Neutrophil (primary cell): ENCODE measurements at regions not wholly inside any gene's neighbourhood (a gene's known extent, or its start where the extent isn't known, plus 50 kb on each side); places are given as distances from the start of the nearest gene placed in this dataset.

ENCODE experiments used
- H3K27ac ChIP-seq: fragments of 200-600 bp; sonication (generic); 2 replicates; pipeline ENCODE4 v1.5.1; 2016; ENCODE audit warnings: mild to moderate bottlenecking, moderate library complexity
- H3K27me3 ChIP-seq: fragments of 200-600 bp; sonication (generic); 2 replicates; pipeline ENCODE4 v1.6.0; 2016; ENCODE audit warnings: mild to moderate bottlenecking
- H3K36me3 ChIP-seq: fragments of 200-600 bp; sonication (generic); 2 replicates; pipeline ENCODE4 v1.5.1; 2017
- H3K4me1 ChIP-seq, 2 experiments: fragments of 200-600 bp in 1 of 2; sonication (generic) in 1 of 2; 1 replicate in 1 of 2; 2 replicates in 1 of 2; pipeline versions ENCODE4 v1.5.1 to v1.6.1; 2013 to 2016; ENCODE audit warnings: low read depth in 1 of 2, low read length in 1 of 2, mild to moderate bottlenecking in 1 of 2, moderate library complexity in 1 of 2; ENCODE audit not compliant: control insufficient read depth in 1 of 2, insufficient read depth in 1 of 2
- H3K4me3 ChIP-seq, 2 experiments: fragments of 200-600 bp in 1 of 2; sonication (generic) in 1 of 2; 1 replicate in 1 of 2; 2 replicates in 1 of 2; pipeline ENCODE4 v1.5.1; 2013 to 2016; ENCODE audit warnings: low read depth in 1 of 2, low read length in 1 of 2, mild to moderate bottlenecking in 1 of 2, moderate library complexity in 1 of 2
- H3K9me3 ChIP-seq: fragments of 200-600 bp; sonication (generic); 2 replicates; pipeline ENCODE4 v1.5.1; 2016
- TF ChIP-seq, protein P1 (sequence below): fragments of 200-600 bp; sonication (generic); IDR thresholded peaks from 2 replicates; pipeline ENCODE4 v1.5.1; 2016; ENCODE audit warnings: antibody characterized with exemption

DNA sequence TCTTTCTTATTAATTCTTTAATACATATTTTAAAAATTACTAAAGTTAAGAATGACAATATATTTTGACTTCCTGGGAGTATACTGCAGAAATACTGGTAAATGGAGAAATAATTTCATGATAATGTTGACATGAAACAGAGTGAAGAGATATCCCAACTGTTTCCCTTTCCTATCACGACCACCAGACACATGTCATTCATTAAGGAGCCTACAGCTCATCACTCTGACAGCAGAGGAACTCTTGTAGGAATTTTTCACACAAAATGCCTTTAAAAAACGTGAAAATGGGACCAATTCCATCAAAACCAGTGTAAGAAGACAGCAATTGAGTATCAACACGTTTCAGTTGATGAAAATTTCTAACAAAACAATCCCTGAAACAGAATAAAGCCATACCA lies 172.9 kb upstream of the CPHXL start:
- Histone ChIP-seq H3K27ac (no peak overlapping the region), H3K4me3 (no peak overlapping the region), H3K9me3 (no peaks in the 10 kb centered on the region), H3K4me1 (no peaks in the 10 kb centered on the region), H3K36me3 (no peaks in the 10 kb centered on the region), H3K27me3 (no peaks in the 10 kb centered on the region)
- TF ChIP-seq, protein P1, sequence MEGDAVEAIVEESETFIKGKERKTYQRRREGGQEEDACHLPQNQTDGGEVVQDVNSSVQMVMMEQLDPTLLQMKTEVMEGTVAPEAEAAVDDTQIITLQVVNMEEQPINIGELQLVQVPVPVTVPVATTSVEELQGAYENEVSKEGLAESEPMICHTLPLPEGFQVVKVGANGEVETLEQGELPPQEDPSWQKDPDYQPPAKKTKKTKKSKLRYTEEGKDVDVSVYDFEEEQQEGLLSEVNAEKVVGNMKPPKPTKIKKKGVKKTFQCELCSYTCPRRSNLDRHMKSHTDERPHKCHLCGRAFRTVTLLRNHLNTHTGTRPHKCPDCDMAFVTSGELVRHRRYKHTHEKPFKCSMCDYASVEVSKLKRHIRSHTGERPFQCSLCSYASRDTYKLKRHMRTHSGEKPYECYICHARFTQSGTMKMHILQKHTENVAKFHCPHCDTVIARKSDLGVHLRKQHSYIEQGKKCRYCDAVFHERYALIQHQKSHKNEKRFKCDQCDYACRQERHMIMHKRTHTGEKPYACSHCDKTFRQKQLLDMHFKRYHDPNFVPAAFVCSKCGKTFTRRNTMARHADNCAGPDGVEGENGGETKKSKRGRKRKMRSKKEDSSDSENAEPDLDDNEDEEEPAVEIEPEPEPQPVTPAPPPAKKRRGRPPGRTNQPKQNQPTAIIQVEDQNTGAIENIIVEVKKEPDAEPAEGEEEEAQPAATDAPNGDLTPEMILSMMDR: no peak

DNA sequence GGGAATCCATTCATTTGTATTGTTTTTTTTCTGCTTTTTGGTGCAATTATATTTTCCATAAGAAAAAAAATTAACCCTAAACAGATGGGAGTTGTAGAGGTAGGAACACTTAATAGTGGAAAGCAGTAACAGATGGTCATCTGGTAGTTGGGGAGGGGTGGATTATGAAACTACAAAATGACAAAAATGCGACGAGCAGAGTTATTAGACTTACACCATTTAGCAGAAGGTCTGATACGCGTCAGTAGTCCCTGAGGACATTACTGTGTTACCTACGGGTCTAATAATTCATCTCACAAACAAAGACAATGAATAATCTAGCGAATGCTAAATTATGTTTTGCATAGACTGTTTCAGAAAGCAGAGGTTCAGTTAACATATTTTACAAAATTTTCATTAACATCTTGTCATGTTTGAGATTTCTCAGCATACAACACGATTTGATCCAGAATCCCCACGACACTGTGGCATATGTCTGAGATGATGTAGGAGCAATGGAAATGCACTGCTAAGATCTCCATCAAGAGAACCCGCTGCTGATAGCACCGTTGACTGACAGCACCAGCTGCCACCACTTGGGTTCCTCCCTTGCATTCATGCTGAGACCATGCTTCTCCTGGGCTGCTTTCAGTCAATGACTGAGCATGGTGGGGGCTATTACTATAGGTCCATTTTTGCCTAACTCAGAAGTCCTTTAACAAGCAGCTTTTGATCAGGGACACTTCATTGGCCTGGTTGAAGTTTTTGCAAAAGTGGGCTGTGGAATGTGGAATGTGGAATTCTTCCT lies 182.2 kb upstream of the CPHXL start:
- H3K36me3 ChIP-seq: no peaks in the 10 kb centered on the region
- no peaks in the 10 kb centered on the region for H3K4me1 ChIP-seq
- TF ChIP-seq, protein P1: no peak
- H3K9me3 ChIP-seq: no peaks in the 10 kb centered on the region
- H3K27ac ChIP-seq: no peak overlapping the region
- H3K4me3 ChIP-seq: no peak overlapping the region
- no peaks in the 10 kb centered on the region for H3K27me3 ChIP-seq

DNA sequence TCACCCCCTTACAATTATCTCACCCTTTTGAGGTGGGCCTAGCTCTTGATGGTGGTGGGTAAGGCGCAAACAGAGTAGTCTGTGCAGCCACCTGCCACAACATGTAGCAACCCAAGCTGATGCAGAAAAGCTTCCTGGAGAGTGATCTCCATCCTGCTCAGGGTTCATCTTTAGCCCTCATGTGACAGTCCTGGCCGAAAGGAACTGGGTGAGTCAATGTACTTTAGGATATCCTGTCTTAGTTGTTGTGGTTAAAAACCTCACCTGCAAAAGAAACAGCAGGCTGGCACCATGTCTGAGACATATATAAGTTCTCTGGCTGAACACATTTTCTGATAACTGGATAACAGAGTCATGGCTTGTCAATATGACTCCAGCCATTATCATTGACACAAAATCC lies 183.5 kb upstream of the CPHXL start:
- Histone ChIP-seq H3K27me3 (no peaks in the 10 kb centered on the region), H3K4me3 (no peak overlapping the region), H3K9me3 (no peaks in the 10 kb centered on the region), H3K36me3 (no peaks in the 10 kb centered on the region), H3K4me1 (no peaks in the 10 kb centered on the region), H3K27ac (no peak overlapping the region)
- TF ChIP-seq, protein P1: no peak

DNA sequence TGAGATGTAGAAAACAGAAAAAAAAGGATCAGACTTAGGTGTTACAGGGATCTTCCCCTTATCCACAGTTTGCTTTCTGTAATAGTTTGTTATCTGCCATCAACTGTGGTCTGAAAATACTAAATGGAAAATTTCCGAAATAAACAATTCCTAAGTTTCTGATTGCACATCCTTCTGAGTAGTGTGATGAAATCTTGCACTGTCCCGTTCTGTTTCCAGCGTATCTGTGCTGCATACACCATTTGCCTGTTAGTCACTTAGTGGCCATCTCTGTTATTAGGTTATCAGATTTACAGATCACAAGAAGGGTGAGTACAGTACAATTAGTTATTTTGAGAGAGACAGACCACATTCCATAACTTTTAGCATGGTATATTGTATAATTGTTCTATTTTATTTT lies 185.6 kb upstream of the CPHXL start:
- Histone ChIP-seq H3K9me3 (no peaks in the 10 kb centered on the region), H3K27me3 (no peaks in the 10 kb centered on the region), H3K27ac (no peak overlapping the region), H3K36me3 (no peaks in the 10 kb centered on the region), H3K4me1 (no peaks in the 10 kb centered on the region), H3K4me3 (no peak overlapping the region)
- TF ChIP-seq, protein P1: no peak

DNA sequence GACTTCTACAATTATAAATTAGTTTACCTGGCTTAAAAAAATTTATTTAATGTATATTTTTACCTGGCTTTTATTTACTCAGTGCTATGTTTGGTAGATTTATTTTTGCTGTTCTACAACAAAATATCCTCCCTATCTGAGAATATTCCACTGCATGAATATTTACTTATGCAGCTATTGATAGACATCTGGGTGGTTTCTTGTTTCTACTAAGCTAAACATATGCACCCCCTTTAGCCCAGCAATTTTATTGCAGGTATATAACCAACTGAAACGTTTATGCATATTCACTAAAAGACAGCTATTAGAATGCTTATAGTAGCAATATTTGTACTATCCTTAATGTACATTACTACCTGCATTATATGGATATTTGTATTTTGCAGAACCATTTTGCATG lies 187.7 kb upstream of the CPHXL start:
- H3K27me3 ChIP-seq: no peaks in the 10 kb centered on the region
- no peak overlapping the region for H3K4me3 ChIP-seq
- H3K9me3 ChIP-seq: no peaks in the 10 kb centered on the region
- H3K4me1 ChIP-seq: no peaks in the 10 kb centered on the region
- no peak overlapping the region for H3K27ac ChIP-seq
- TF ChIP-seq, protein P1: no peak
- H3K36me3 ChIP-seq: no peaks in the 10 kb centered on the region
